H1 (cell line): ENCODE measurements at regions not wholly inside any gene's neighbourhood (a gene's known extent, or its start where the extent isn't known, plus 50 kb on each side); places are given as distances from the start of the nearest gene placed in this dataset.
"Not testable (repeated sequence)": the region's sequence is repeated elsewhere in the genome, so short reads cannot be mapped to it uniquely, and the experiment has no call there.

Experiments used
- CTCF ChIA-PET: fragments of 300-600 bp; sonication (Branson Sonifier 250); formaldehyde crosslinking; loops from one replicate; lab custom pipeline; 2021; ENCODE audit not compliant: partially characterized antibody; lab: Charles Lee
- POLR2A ChIA-PET: fragments of 300-600 bp; sonication (Branson Sonifier 250); formaldehyde crosslinking; loops from one replicate; lab custom pipeline; 2021; ENCODE audit warnings: inconsistent platforms; ENCODE audit not compliant: partially characterized antibody; lab: Charles Lee
- DNase-seq, 2 experiments: peaks; one replicate each; pipeline versions ENCODE4 v3.0.0 to v3.0.0-alpha.2; 2010 to 2022; ENCODE audit warnings: low spot score in 2 of 2, low read depth in 1 of 2, mixed read lengths in 1 of 2
- FAIRE-seq: peaks from 2 replicates; lab custom pipeline; 2011; peaks lifted over from hg19 to GRCh38; lab: Jason Lieb, UNC
- H2AFZ ChIP-seq: 2 replicates; pipeline ENCODE4 v1.8.1; 2012; ENCODE audit warnings: low read length, inconsistent platforms
- H2AK5ac ChIP-seq: 2 replicates; pipeline ENCODE4 v1.6.1; 2013; ENCODE audit warnings: low read depth, low read length
- H2BK120ac ChIP-seq: replicated peaks from 2 replicates; pipeline ENCODE3; 2013; ENCODE audit warnings: low read depth, low read length, inconsistent platforms
- H2BK12ac ChIP-seq: 2 replicates; pipeline ENCODE4 v1.6.1; 2013; ENCODE audit warnings: low read depth, low read length
- H2BK15ac ChIP-seq: 2 replicates; pipeline ENCODE4 v1.6.1; 2013; ENCODE audit warnings: low read length
- H2BK20ac ChIP-seq: 2 replicates; pipeline ENCODE4 v1.6.1; 2013; ENCODE audit warnings: low read length
- H2BK5ac ChIP-seq: 2 replicates; pipeline ENCODE4 v1.6.1; 2013; ENCODE audit warnings: low read depth, low read length
- H3K14ac ChIP-seq: 2 replicates; pipeline ENCODE4 v1.6.1; 2013; ENCODE audit warnings: inconsistent platforms; ENCODE audit not compliant: insufficient read length
- H3K18ac ChIP-seq: 2 replicates; pipeline ENCODE4 v1.6.1; 2013; ENCODE audit warnings: low read length; ENCODE audit errors: extremely low read depth
- H3K23ac ChIP-seq: 2 replicates; pipeline ENCODE4 v1.6.1; 2013; ENCODE audit warnings: inconsistent platforms; ENCODE audit not compliant: insufficient read length
- H3K23me2 ChIP-seq: 2 replicates; pipeline ENCODE4 v1.6.1; 2013; ENCODE audit warnings: low read depth, low read length
- H3K27ac ChIP-seq: 2 replicates; pipeline ENCODE4 v1.6.1; 2011; ENCODE audit warnings: low read depth, low read length, inconsistent platforms
- H3K27me3 ChIP-seq, 4 experiments: replicated peaks in 1 of 4; 1 replicate in 1 of 4; 2 replicates in 3 of 4; pipeline versions ENCODE4 v1.6.1 to v1.8.1; 2011 to 2013; ENCODE audit warnings: low read length in 3 of 4, mild to moderate bottlenecking in 3 of 4, inconsistent platforms in 2 of 4, mixed read lengths in 2 of 4, moderate library complexity in 1 of 4; ENCODE audit not compliant: control insufficient read depth in 3 of 4, insufficient read depth in 3 of 4; ENCODE audit errors: extremely low read depth in 1 of 4
- H3K36me3 ChIP-seq, 4 experiments: 2 replicates each; pipeline versions ENCODE4 v1.6.1 to v1.8.1; 2011 to 2013; ENCODE audit warnings: mild to moderate bottlenecking in 4 of 4, low read length in 3 of 4, moderate library complexity in 2 of 4, control low read depth in 1 of 4, inconsistent platforms in 1 of 4; ENCODE audit not compliant: insufficient read depth in 4 of 4, control insufficient read depth in 2 of 4
- H3K4ac ChIP-seq: replicated peaks from 2 replicates; pipeline ENCODE3; 2013; ENCODE audit warnings: low read length, low read depth, mixed read lengths, inconsistent platforms; ENCODE audit not compliant: insufficient read length
- H3K4me1 ChIP-seq, 4 experiments: replicated peaks in 1 of 4; 1 replicate in 1 of 4; 2 replicates in 3 of 4; pipeline versions ENCODE4 v1.6.1 to v1.8.1; 2011 to 2013; ENCODE audit warnings: low read length in 3 of 4, inconsistent platforms in 2 of 4, mixed read lengths in 1 of 4; ENCODE audit not compliant: insufficient read depth in 4 of 4, control insufficient read depth in 3 of 4
- H3K4me2 ChIP-seq, 2 experiments: 2 replicates each; pipeline versions ENCODE4 v1.6.1 to v1.8.1; 2011 to 2013; ENCODE audit warnings: low read depth in 2 of 2, low read length in 2 of 2, control low read depth in 1 of 2, inconsistent platforms in 1 of 2, mild to moderate bottlenecking in 1 of 2; ENCODE audit not compliant: insufficient read depth in 1 of 2
- H3K4me3 ChIP-seq, 4 experiments: fragments of 200-600, 300-600 bp in 1 of 4; sonication (generic), shearing (Covaris generic), sonication (Bioruptor Twin) in 1 of 4; 2 replicates each; pipeline versions ENCODE4 v1.5.1 to v1.8.1; 2011 to 2016; ENCODE audit warnings: low read length in 4 of 4, low read depth in 3 of 4, control low read depth in 2 of 4, inconsistent platforms in 2 of 4, mild to moderate bottlenecking in 2 of 4, mixed read lengths in 1 of 4, moderate library complexity in 1 of 4; ENCODE audit not compliant: insufficient read depth in 2 of 4; ENCODE audit errors: extremely low read depth in 1 of 4
- H3K56ac ChIP-seq: replicated peaks from 2 replicates; pipeline ENCODE3; 2013; ENCODE audit warnings: low read depth, mild to moderate bottlenecking, mixed read lengths, low read length, inconsistent platforms; ENCODE audit not compliant: insufficient read length
- H3K79me1 ChIP-seq: 2 replicates; pipeline ENCODE4 v1.6.1; 2013; ENCODE audit warnings: low read depth, low read length, control low read depth
- H3K79me2 ChIP-seq, 2 experiments: 2 replicates each; pipeline versions ENCODE4 v1.6.1 to v1.8.1; 2012 to 2013; ENCODE audit warnings: low read length in 2 of 2, mild to moderate bottlenecking in 2 of 2, inconsistent platforms in 1 of 2; ENCODE audit not compliant: insufficient read depth in 2 of 2, control insufficient read depth in 1 of 2
- H3K9ac ChIP-seq, 4 experiments: replicated peaks in 1 of 4; 1 replicate in 1 of 4; 2 replicates in 3 of 4; pipeline versions ENCODE4 v1.6.1 to v1.8.1; 2011 to 2013; ENCODE audit warnings: low read depth in 3 of 4, low read length in 3 of 4, control low read depth in 2 of 4, mild to moderate bottlenecking in 2 of 4, moderate library complexity in 2 of 4, inconsistent platforms in 1 of 4; ENCODE audit errors: extremely low read depth in 1 of 4
- H3K9me3 ChIP-seq, 2 experiments: 2 replicates each; pipeline versions ENCODE4 v1.6.1 to v1.8.1; 2012 to 2013; ENCODE audit warnings: mild to moderate bottlenecking in 2 of 2, moderate library complexity in 2 of 2, control low read depth in 1 of 2, inconsistent platforms in 1 of 2, low read depth in 1 of 2, low read length in 1 of 2, mixed read lengths in 1 of 2; ENCODE audit not compliant: insufficient read depth in 2 of 2
- H4K20me1 ChIP-seq, 2 experiments: replicated peaks in 1 of 2; 2 replicates each; pipeline versions ENCODE3 to v1.8.1; 2011 to 2013; ENCODE audit warnings: inconsistent platforms in 2 of 2, low read length in 2 of 2, mild to moderate bottlenecking in 1 of 2; ENCODE audit not compliant: insufficient read depth in 2 of 2, control insufficient read depth in 1 of 2
- H4K5ac ChIP-seq: 2 replicates; pipeline ENCODE4 v1.6.1; 2013; ENCODE audit warnings: low read length, low read depth, mixed read lengths, inconsistent platforms; ENCODE audit not compliant: insufficient read length
- H4K8ac ChIP-seq: 2 replicates; pipeline ENCODE4 v1.8.0; 2013; ENCODE audit warnings: mild to moderate bottlenecking, moderate library complexity, low read length, inconsistent platforms; ENCODE audit not compliant: insufficient read depth; ENCODE audit errors: extremely low read depth
- H4K91ac ChIP-seq: replicated peaks from 2 replicates; pipeline ENCODE3; 2013; ENCODE audit warnings: low read length, mixed read lengths, inconsistent platforms; ENCODE audit not compliant: insufficient read length
- WGBS, 2 experiments: shearing (Covaris generic) in 1 of 2; methylation state at CpG; one replicate each; pipeline versions ENCODE4 v1.1.6 to v1.1.7; 2013 to 2015; ENCODE audit warnings: low lambda C conversion rate in 2 of 2, mixed read lengths in 2 of 2, inconsistent platforms in 1 of 2, low coverage in 1 of 2, missing lambda C conversion rate in 1 of 2; ENCODE audit not compliant: insufficient replicate concordance in 2 of 2, insufficient coverage in 1 of 2, insufficient read length in 1 of 2; ENCODE audit errors: extremely low coverage in 1 of 2, missing lambda C conversion rate in 1 of 2; 5-methylcytosine and 5-hydroxymethylcytosine counted together

- H3K4me2 ChIP-seq, H4K91ac ChIP-seq, H3K23me2 ChIP-seq, H4K20me1 ChIP-seq, H3K9me3 ChIP-seq, H3K18ac ChIP-seq, H4K5ac ChIP-seq, H3K36me3 ChIP-seq, H3K23ac ChIP-seq, H2AFZ ChIP-seq, H3K4me1 ChIP-seq, H2AK5ac ChIP-seq, H3K4me3 ChIP-seq, H2BK12ac ChIP-seq, H2BK5ac ChIP-seq, H2BK120ac ChIP-seq, H3K27me3 ChIP-seq, H2BK20ac ChIP-seq, H3K56ac ChIP-seq, H3K27ac ChIP-seq, H3K79me2 ChIP-seq, H3K14ac ChIP-seq, H4K8ac ChIP-seq, FAIRE-seq, H2BK15ac ChIP-seq, POLR2A ChIA-PET, DNase-seq, H3K9ac ChIP-seq, H3K79me1 ChIP-seq, H3K4ac ChIP-seq: not testable (repeated sequence)
- CTCF ChIA-PET = interaction anchor here (1.0 kb wide), 1 partner anchor 40 kb away, joined by 3 read pairs; no protein-coding TSS in a partner anchor
- 90% methylated on average over 7 of the region's 7 CpGs; no CpG with 5 or more reads in 1 of the 2 experiments for WGBS, 2 experiments
Observed at GRCh38 chr17:62197156-62197555, 132.1 kb upstream of the MED13 start.

GRCh38 chr17:62196587-62196986, 131.5 kb upstream of the MED13 start:
- not testable (repeated sequence) for H3K9me3 ChIP-seq, H3K4ac ChIP-seq, H3K56ac ChIP-seq, H3K4me3 ChIP-seq, H2BK5ac ChIP-seq, H2BK12ac ChIP-seq, H4K20me1 ChIP-seq, H3K4me2 ChIP-seq, H3K18ac ChIP-seq, H3K23ac ChIP-seq, H2BK15ac ChIP-seq, H3K79me2 ChIP-seq, H3K27ac ChIP-seq, FAIRE-seq, H4K91ac ChIP-seq, H2BK120ac ChIP-seq, H3K4me1 ChIP-seq, H3K27me3 ChIP-seq, H3K36me3 ChIP-seq, H3K79me1 ChIP-seq, H4K5ac ChIP-seq, H3K23me2 ChIP-seq, H3K14ac ChIP-seq, H2BK20ac ChIP-seq, H3K9ac ChIP-seq, H4K8ac ChIP-seq, DNase-seq, H2AFZ ChIP-seq, H2AK5ac ChIP-seq
- ChIA-PET CTCF (interaction anchor here (1.0 kb wide), 1 partner anchor 39 kb away, joined by 3 read pairs; no protein-coding TSS in a partner anchor), POLR2A (interaction anchor here (0.6 kb wide), 2 partner anchors 62 to 318 kb away, joined by 3 to 4 read pairs; no protein-coding TSS in a partner anchor)
- 92% methylated on average over 3 of the region's 3 CpGs; no CpG with 5 or more reads in 1 of the 2 experiments for WGBS, 2 experiments
